ENCODE measurements at regions not wholly inside any gene's neighbourhood (a gene's known extent, or its start where the extent isn't known, plus 50 kb on each side); places are given as distances from the start of the nearest gene placed in this dataset.

GRCh38 chr13:66200555-66200954, 1029.6 kb downstream of the PCDH9 start:
- no peaks in the 10 kb centered on the region for H3K27me3 ChIP-seq (ENCODE audit: control insufficient read depth in 2 of 2, insufficient read depth in 2 of 2, low read length in 2 of 2)
- TF ChIP-seq GATA2 (IDR thresholded peaks at IDR 0.05; ENCODE audit: insufficient read depth, insufficient read length, low read depth, low read length) (no peak), MAX (IDR thresholded peaks at IDR 0.05; ENCODE audit: insufficient read depth, insufficient read length) (no peak), JUN (IDR thresholded peaks at IDR 0.05; ENCODE audit: borderline replicate concordance, insufficient read depth, insufficient read length, low read depth) (no peak), CTCF (IDR thresholded peaks at IDR 0.05; ENCODE audit: extremely low read depth in 1 of 2, insufficient read depth in 1 of 2, low read depth in 1 of 2, low read length in 2 of 2) (no peak), FOS (IDR thresholded peaks at IDR 0.05; ENCODE audit: borderline replicate concordance, insufficient read depth, low read length) (no peak), MYC (IDR thresholded peaks at IDR 0.05; ENCODE audit: low read depth, low read length) (no peak), EZH2 (IDR thresholded peaks at IDR 0.05; ENCODE audit: borderline replicate concordance, low read depth, low read length, severe bottlenecking) (no peak), POLR2A (IDR thresholded peaks at IDR 0.05; ENCODE audit: low read depth, low read length) (no peak), POLR2AphosphoS5 (IDR thresholded peaks at IDR 0.05; ENCODE audit: insufficient read depth, low read depth, low read length) (no peak)

More at GRCh38 chr13:66200555-66200954, 1029.6 kb downstream of the PCDH9 start:
- Histone ChIP-seq H3K9ac (replicated peaks; ENCODE audit: extremely low read depth, insufficient read depth, low read length) (no peak overlapping the region), H3K4me1 (ENCODE audit: control insufficient read depth, extremely low read depth, insufficient read depth, low read length) (no peaks in the 10 kb centered on the region), H3K79me2 (ENCODE audit: control insufficient read depth, insufficient read depth, low read length) (no peaks in the 10 kb centered on the region), H3K9me3 (replicated peaks; ENCODE audit: control insufficient read depth, insufficient read depth, low read length) (no peaks in the 10 kb centered on the region), H3K9me1 (replicated peaks; ENCODE audit: control insufficient read depth, extremely low read depth, insufficient read depth, low read length) (no peaks in the 10 kb centered on the region), H4K20me1 (replicated peaks; ENCODE audit: control insufficient read depth, extremely low read depth, insufficient read depth, low read length) (no peaks in the 10 kb centered on the region), H3K36me3 (ENCODE audit: control insufficient read depth in 2 of 2, extremely low read depth in 1 of 2, insufficient read depth in 2 of 2, low read length in 2 of 2) (no peaks in the 10 kb centered on the region), H2AFZ (ENCODE audit: low read depth, low read length) (no peak overlapping the region), H3K27ac (ENCODE audit: insufficient read depth, low read depth, low read length) (no peak overlapping the region), H3K4me3 (replicated peaks in 1 of 3; ENCODE audit: insufficient read depth in 1 of 3, low read depth in 1 of 3, low read length in 3 of 3) (no peak overlapping the region), H3K4me2 (ENCODE audit: insufficient read depth, low read length) (no peak overlapping the region)
- dilution Hi-C loops (cut with MboI; ENCODE audit: extremely low pct_ligation_motif_present, low sequenced_read_pairs) (no loop called here), intact Hi-C loops (cut with micrococcal nuclease) (no loop called here)
- DNase-seq (ENCODE audit: low read depth, low spot score) (no peak), FAIRE-seq (no peak)
- BruUV-seq (replicated peaks): no TSS peak
- POLR2A ChIA-PET: no interaction called here
- CTCF ChIA-PET: interaction anchor here (0.6 to 1.1 kb wide), 4 partner anchors 10 to 969 kb away, joined by 3 to 7 read pairs (median 4); no protein-coding TSS in a partner anchor

Data from endothelial cell of umbilical vein (primary cell).